Mesenchymal stem cell (in vitro differentiated cells and primary cell): ENCODE measurements at regions not wholly inside any gene's neighbourhood (a gene's known extent, or its start where the extent isn't known, plus 50 kb on each side); places are given as distances from the start of the nearest gene placed in this dataset.

Experiments used
- DNase-seq: peaks from one replicate; pipeline ENCODE4 v3.0.0-alpha.2; 2013
- H2AFZ ChIP-seq: one replicate; pipeline ENCODE4 v1.6.1; 2013; ENCODE audit warnings: low read depth, mild to moderate bottlenecking, control low read depth, inconsistent platforms, low read length, moderate library complexity
- H2AK5ac ChIP-seq: 2 replicates; pipeline ENCODE4 v1.6.1; 2013; ENCODE audit warnings: low read length, moderate library complexity, mild to moderate bottlenecking, inconsistent platforms; ENCODE audit not compliant: severe bottlenecking
- H2BK120ac ChIP-seq: one replicate; pipeline ENCODE4 v1.6.1; 2013; ENCODE audit warnings: low read depth, mild to moderate bottlenecking, inconsistent platforms, low read length, moderate library complexity
- H2BK12ac ChIP-seq, 2 experiments: one replicate each; pipeline ENCODE4 v1.6.1; 2013; ENCODE audit warnings: inconsistent platforms in 2 of 2, low read length in 2 of 2, mild to moderate bottlenecking in 2 of 2, moderate library complexity in 2 of 2, control low read depth in 1 of 2
- H2BK15ac ChIP-seq: one replicate; pipeline ENCODE4 v1.6.1; 2013; ENCODE audit warnings: mild to moderate bottlenecking, low read depth, inconsistent platforms; ENCODE audit not compliant: poor library complexity, severe bottlenecking
- H2BK5ac ChIP-seq: 2 replicates; pipeline ENCODE4 v1.6.1; 2013; ENCODE audit warnings: low read depth, mild to moderate bottlenecking, low read length, control low read depth, inconsistent platforms; ENCODE audit not compliant: poor library complexity, severe bottlenecking
- H3K14ac ChIP-seq, 2 experiments: one replicate each; pipeline ENCODE4 v1.6.1; 2013; ENCODE audit warnings: inconsistent platforms in 2 of 2, low read length in 2 of 2, control low read depth in 1 of 2, mild to moderate bottlenecking in 1 of 2, moderate library complexity in 1 of 2
- H3K18ac ChIP-seq, 2 experiments: one replicate each; pipeline ENCODE4 v1.6.1; 2013; ENCODE audit warnings: inconsistent platforms in 2 of 2, low read length in 2 of 2, control low read depth in 1 of 2, low read depth in 1 of 2, mild to moderate bottlenecking in 1 of 2
- H3K23ac ChIP-seq, 2 experiments: one replicate each; pipeline ENCODE4 v1.6.1; 2013; ENCODE audit warnings: inconsistent platforms in 2 of 2, low read length in 2 of 2, mild to moderate bottlenecking in 2 of 2, moderate library complexity in 2 of 2, control low read depth in 1 of 2
- H3K27ac ChIP-seq: 2 replicates; pipeline ENCODE4 v1.5.1; 2013; ENCODE audit warnings: mild to moderate bottlenecking, moderate library complexity, low read length, control low read depth, inconsistent platforms; ENCODE audit not compliant: poor library complexity, severe bottlenecking
- H3K27me3 ChIP-seq, 2 experiments: 2 replicates each; pipeline versions ENCODE4 v1.6.1 to v1.7.0; 2013; ENCODE audit warnings: low read length in 2 of 2, mild to moderate bottlenecking in 2 of 2, moderate library complexity in 2 of 2, control low read depth in 1 of 2, inconsistent platforms in 1 of 2; ENCODE audit not compliant: control insufficient read depth in 1 of 2, insufficient read depth in 1 of 2
- H3K36me3 ChIP-seq, 2 experiments: 2 replicates each; pipeline versions ENCODE4 v1.6.1 to v1.7.0; 2013; ENCODE audit warnings: low read length in 2 of 2, control low read depth in 1 of 2, inconsistent platforms in 1 of 2, low read depth in 1 of 2, mild to moderate bottlenecking in 1 of 2; ENCODE audit not compliant: insufficient read depth in 2 of 2, control insufficient read depth in 1 of 2
- H3K4ac ChIP-seq, 2 experiments: one replicate each; pipeline ENCODE4 v1.6.1; 2013; ENCODE audit warnings: inconsistent platforms in 2 of 2, low read length in 2 of 2, mild to moderate bottlenecking in 2 of 2, moderate library complexity in 2 of 2, control low read depth in 1 of 2, low read depth in 1 of 2
- H3K4me1 ChIP-seq: 2 replicates; pipeline ENCODE4 v1.6.1; 2013; ENCODE audit warnings: low read depth, low read length, control low read depth; ENCODE audit not compliant: control insufficient read depth, insufficient read depth
- H3K4me2 ChIP-seq: 2 replicates; pipeline ENCODE4 v1.6.1; 2013; ENCODE audit warnings: low read length, mild to moderate bottlenecking, inconsistent platforms; ENCODE audit not compliant: poor library complexity, severe bottlenecking
- H3K4me3 ChIP-seq, 2 experiments: 2 replicates each; pipeline versions ENCODE4 v1.5.1 to v1.7.0; 2013; ENCODE audit warnings: low read length in 2 of 2, mild to moderate bottlenecking in 2 of 2, control low read depth in 1 of 2, low read depth in 1 of 2; ENCODE audit not compliant: insufficient read depth in 1 of 2
- H3K79me1 ChIP-seq: replicated peaks from 2 replicates; pipeline ENCODE4 v1.6.1; 2013; ENCODE audit warnings: mild to moderate bottlenecking, control low read depth, low read length, inconsistent platforms; ENCODE audit not compliant: poor library complexity, severe bottlenecking
- H3K9ac ChIP-seq: 2 replicates; pipeline ENCODE4 v1.7.0; 2013; ENCODE audit warnings: mild to moderate bottlenecking, low read length, moderate library complexity
- H3K9me3 ChIP-seq: 2 replicates; pipeline ENCODE4 v1.7.0; 2013; ENCODE audit warnings: mild to moderate bottlenecking, low read length; ENCODE audit not compliant: control insufficient read depth
- H4K8ac ChIP-seq: one replicate; pipeline ENCODE4 v1.6.1; 2013; ENCODE audit warnings: inconsistent platforms, mild to moderate bottlenecking, low read length, moderate library complexity
- H4K91ac ChIP-seq: one replicate; pipeline ENCODE4 v1.6.1; 2013; ENCODE audit warnings: mild to moderate bottlenecking, low read length, inconsistent platforms
- WGBS: methylation state at CpG from one replicate; pipeline ENCODE4 v1.1.7; 2013; ENCODE audit warnings: mixed read lengths; 5-methylcytosine and 5-hydroxymethylcytosine counted together

DNA sequence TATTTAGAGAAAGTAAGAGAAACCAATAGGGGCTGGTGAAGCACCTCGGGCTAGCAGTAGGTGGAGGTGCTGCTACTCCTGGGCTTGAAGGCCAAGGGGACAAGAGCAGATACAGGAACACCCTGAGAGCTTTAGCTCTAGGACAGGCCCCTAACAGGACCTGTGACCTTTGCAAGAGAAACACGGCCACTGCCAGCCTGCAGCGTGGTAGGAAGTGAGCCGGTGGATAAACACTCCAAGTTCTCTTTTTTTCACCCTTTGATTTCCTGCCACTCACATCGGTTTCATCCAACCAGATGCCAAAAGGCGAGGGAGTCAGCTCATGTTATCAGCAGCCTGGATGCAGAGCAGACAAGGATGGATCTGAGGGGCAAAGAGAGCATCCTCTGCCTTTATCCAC, 66.8 kb upstream of the SPRED2 start:
- no peak overlapping the region for H2BK15ac ChIP-seq
- no peak overlapping the region for H3K23ac ChIP-seq
- H2AK5ac ChIP-seq, result no peak overlapping the region
- no peak overlapping the region for H3K14ac ChIP-seq
- H3K18ac ChIP-seq, result no peak overlapping the region
- no peak overlapping the region for H4K91ac ChIP-seq
- no peak overlapping the region for H2BK120ac ChIP-seq
- H3K4me2 ChIP-seq, result no peak overlapping the region
- H2AFZ ChIP-seq, result no peak overlapping the region
- H3K4me1 ChIP-seq, result no peaks in the 10 kb centered on the region
- no peaks in the 10 kb centered on the region for H3K9me3 ChIP-seq
- no peak for DNase-seq
- H3K4me3 ChIP-seq, result no peak overlapping the region
- H3K27me3 ChIP-seq, result no peaks in the 10 kb centered on the region
- H3K79me1 ChIP-seq, result no peaks in the 10 kb centered on the region
- no peak overlapping the region for H3K9ac ChIP-seq
- no peak overlapping the region for H3K4ac ChIP-seq
- no peak overlapping the region for H4K8ac ChIP-seq
- no peak overlapping the region for H3K27ac ChIP-seq
- 70% methylated on average over 6 of the region's 6 CpGs for whole genome bisulfite sequencing
- no peak overlapping the region for H2BK12ac ChIP-seq
- H3K36me3 ChIP-seq, result no peaks in the 10 kb centered on the region
- no peak overlapping the region for H2BK5ac ChIP-seq

DNA sequence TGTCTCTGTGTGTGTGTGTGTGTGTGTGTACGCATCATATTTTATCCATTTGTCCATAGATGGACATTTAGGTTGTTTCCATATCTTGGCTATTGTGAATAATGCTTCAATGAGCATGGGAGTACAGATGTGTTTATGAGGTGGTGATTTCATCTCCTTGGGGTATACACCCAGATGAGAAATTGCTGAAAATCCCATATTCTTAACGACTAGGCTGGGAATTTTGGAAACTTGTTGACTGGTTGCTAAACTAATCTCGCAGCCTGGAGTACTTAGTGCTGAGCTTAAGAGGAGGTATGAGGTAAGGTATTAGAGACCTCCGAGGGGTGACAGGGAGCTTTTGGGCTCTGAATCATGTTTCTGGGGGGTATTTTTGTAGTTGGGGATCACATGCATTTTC, 66.0 kb upstream of the SPRED2 start:
- H2BK5ac ChIP-seq, result no peak overlapping the region
- H3K18ac ChIP-seq, result no peak overlapping the region
- H3K9me3 ChIP-seq, result no peaks in the 10 kb centered on the region
- no peak overlapping the region for H2BK12ac ChIP-seq
- H3K4ac ChIP-seq, result no peak overlapping the region
- no peak overlapping the region for H2BK120ac ChIP-seq
- no peak overlapping the region for H4K8ac ChIP-seq
- H3K23ac ChIP-seq, result no peak overlapping the region
- no peaks in the 10 kb centered on the region for H3K79me1 ChIP-seq
- no peak overlapping the region for H3K4me2 ChIP-seq
- no peak overlapping the region for H2BK15ac ChIP-seq
- no peaks in the 10 kb centered on the region for H3K27me3 ChIP-seq
- no peak overlapping the region for H2AK5ac ChIP-seq
- no peak overlapping the region for H2AFZ ChIP-seq
- WGBS, result 93% methylated on average over 4 of the region's 4 CpGs
- H3K9ac ChIP-seq, result no peak overlapping the region
- H3K14ac ChIP-seq, result no peak overlapping the region
- H3K36me3 ChIP-seq, result no peaks in the 10 kb centered on the region
- no peak overlapping the region for H3K27ac ChIP-seq
- DNase-seq, result no peak
- H4K91ac ChIP-seq, result no peak overlapping the region
- no peak overlapping the region for H3K4me3 ChIP-seq
- H3K4me1 ChIP-seq, result no peaks in the 10 kb centered on the region

DNA sequence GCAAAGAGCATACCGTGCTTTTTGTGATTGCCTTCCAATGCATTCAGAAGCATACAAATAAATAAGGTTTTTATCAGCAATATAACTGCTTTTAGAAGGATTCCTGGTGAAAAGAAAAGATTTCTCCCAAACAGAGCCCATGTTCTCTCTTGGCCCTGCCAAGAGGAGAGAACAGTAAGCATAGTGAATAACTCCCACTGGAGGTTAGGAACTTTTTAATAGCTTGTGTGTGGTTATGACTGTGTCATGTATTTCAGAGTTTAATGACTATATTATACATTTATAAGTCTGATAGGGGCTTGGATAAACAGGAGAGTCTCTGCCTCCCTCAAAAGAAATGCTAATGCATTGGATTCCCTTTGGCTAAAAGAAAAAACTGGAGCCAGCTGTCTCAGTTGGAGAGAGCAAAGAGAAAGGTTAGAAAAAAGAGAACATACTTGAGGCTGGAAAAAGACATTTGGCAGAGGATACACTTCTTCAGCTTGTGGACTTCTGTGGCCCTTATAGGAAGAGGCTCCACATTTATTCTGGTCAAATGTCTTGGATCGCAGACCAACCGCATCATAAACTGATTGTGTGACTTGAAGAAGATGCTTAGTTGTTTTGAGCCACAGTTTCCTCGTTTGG, 63.0 kb upstream of the SPRED2 start:
- H2AK5ac ChIP-seq, result no peak overlapping the region
- H4K8ac ChIP-seq, result no peak overlapping the region
- H4K91ac ChIP-seq, result no peak overlapping the region
- H3K9me3 ChIP-seq, result peaks cover 5% of the 10 kb centered on the region
- no peak overlapping the region for H2BK5ac ChIP-seq
- H3K14ac ChIP-seq, result no peak overlapping the region
- no peak overlapping the region for H2AFZ ChIP-seq
- WGBS, result 100% methylated on average over 2 of the region's 4 CpGs
- H3K36me3 ChIP-seq, result no peaks in the 10 kb centered on the region
- no peak overlapping the region for H3K9ac ChIP-seq
- H3K27ac ChIP-seq, result no peak overlapping the region
- H2BK15ac ChIP-seq, result no peak overlapping the region
- no peak overlapping the region for H2BK12ac ChIP-seq
- H3K4ac ChIP-seq, result no peak overlapping the region
- H3K4me2 ChIP-seq, result no peak overlapping the region
- no peaks in the 10 kb centered on the region for H3K79me1 ChIP-seq
- no peak overlapping the region for H3K23ac ChIP-seq
- H2BK120ac ChIP-seq, result no peak overlapping the region
- no peak for DNase-seq
- no peak overlapping the region for H3K18ac ChIP-seq
- no peaks in the 10 kb centered on the region for H3K27me3 ChIP-seq
- no peaks in the 10 kb centered on the region for H3K4me1 ChIP-seq
- no peak overlapping the region for H3K4me3 ChIP-seq

DNA sequence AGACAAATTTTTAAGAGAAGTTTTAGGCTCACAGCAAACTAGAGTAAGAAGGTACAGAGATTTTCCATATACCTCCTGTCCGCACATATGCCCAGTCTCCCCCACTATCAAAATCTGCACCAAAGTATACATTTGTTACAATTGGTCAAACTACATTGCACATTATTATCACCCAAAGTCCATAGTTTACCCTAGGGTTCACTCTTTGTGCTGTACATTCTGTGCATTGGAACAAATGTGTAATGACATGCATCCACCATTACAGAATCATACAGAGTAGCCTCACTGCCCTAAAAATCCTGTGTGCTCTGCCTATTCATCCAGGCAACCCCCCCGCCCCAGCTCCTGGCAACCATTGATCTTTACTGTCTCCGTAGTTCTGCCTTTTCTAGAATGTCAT, 61.7 kb upstream of the SPRED2 start:
- Histone ChIP-seq H3K27ac (no peak overlapping the region), H4K8ac (no peak overlapping the region), H3K27me3 (no peaks in the 10 kb centered on the region), H3K4me2 (no peak overlapping the region), H2AFZ (no peak overlapping the region), H3K14ac (no peak overlapping the region), H3K4ac (no peak overlapping the region), H3K4me1 (no peaks in the 10 kb centered on the region), H2AK5ac (no peak overlapping the region), H3K18ac (no peak overlapping the region), H2BK12ac (no peak overlapping the region), H3K36me3 (no peaks in the 10 kb centered on the region), H3K9me3 (peaks cover 18% of the 10 kb centered on the region), H2BK120ac (no peak overlapping the region), H4K91ac (no peak overlapping the region), H3K9ac (no peak overlapping the region), H3K23ac (no peak overlapping the region), H2BK15ac (no peak overlapping the region), H2BK5ac (no peak overlapping the region), H3K79me1 (no peaks in the 10 kb centered on the region), H3K4me3 (no peak overlapping the region)
- DNase-seq, result no peak
- WGBS, result 84% methylated on average over 3 of the region's 3 CpGs
